ENCODE measurements at regions not wholly inside any gene's neighbourhood (a gene's known extent, or its start where the extent isn't known, plus 50 kb on each side); places are given as distances from the start of the nearest gene placed in this dataset.

GRCh38 chrX:10350981-10351380 lies 194.2 kb downstream of the CLCN4 start:
- H4K20me1 ChIP-seq (ENCODE audit: insufficient read depth) = no peaks in the 10 kb centered on the region
- H3K27ac ChIP-seq (ENCODE audit: low read length) = no peak overlapping the region
- no peak overlapping the region for H2AFZ ChIP-seq (ENCODE audit: low read depth, low read length)
- H3K79me2 ChIP-seq (replicated peaks; ENCODE audit: insufficient read depth, low read length) = no peaks in the 10 kb centered on the region
- H3F3A ChIP-seq (ENCODE audit: insufficient read depth, low read length, poor library complexity, severe bottlenecking) = no peaks in the 10 kb centered on the region
- H3K9me3 ChIP-seq (ENCODE audit: low read length) = no peaks in the 10 kb centered on the region
- H3K4me3 ChIP-seq (ENCODE audit: low read length) = no peak overlapping the region
- TF ChIP-seq EZH2 (IDR thresholded peaks at IDR 0.05; ENCODE audit: borderline replicate concordance, insufficient read depth, low read length, poor library complexity, severe bottlenecking) = no peak
- H3K4me2 ChIP-seq (ENCODE audit: low read length) = no peak overlapping the region
- H3K9me2 ChIP-seq (ENCODE audit: insufficient read depth, low read length) = no peaks in the 10 kb centered on the region
- H3K27me3 ChIP-seq (ENCODE audit: insufficient read depth, low read depth, low read length) = no peaks in the 10 kb centered on the region
- no peaks in the 10 kb centered on the region for H3K36me3 ChIP-seq (ENCODE audit: insufficient read depth, low read length)
- no peak overlapping the region for H3K9ac ChIP-seq (ENCODE audit: low read length)

- Histone ChIP-seq H3K4me3 (ENCODE audit: low read length) (no peak overlapping the region), H2AFZ (ENCODE audit: low read depth, low read length) (no peak overlapping the region), H3K9me2 (ENCODE audit: insufficient read depth, low read length) (no peaks in the 10 kb centered on the region), H3K27ac (ENCODE audit: low read length) (no peak overlapping the region), H3K36me3 (ENCODE audit: insufficient read depth, low read length) (no peaks in the 10 kb centered on the region), H3K4me2 (ENCODE audit: low read length) (no peak overlapping the region), H3F3A (ENCODE audit: insufficient read depth, low read length, poor library complexity, severe bottlenecking) (no peaks in the 10 kb centered on the region), H3K9me3 (ENCODE audit: low read length) (no peaks in the 10 kb centered on the region), H3K27me3 (ENCODE audit: insufficient read depth, low read depth, low read length) (no peaks in the 10 kb centered on the region), H4K20me1 (ENCODE audit: insufficient read depth) (no peaks in the 10 kb centered on the region), H3K9ac (ENCODE audit: low read length) (no peak overlapping the region), H3K79me2 (replicated peaks; ENCODE audit: insufficient read depth, low read length) (no peaks in the 10 kb centered on the region)
- TF ChIP-seq MXI1 (conservative IDR thresholded peaks at IDR 0.05; ENCODE audit: poor library complexity, severe bottlenecking) (no peak), POLR2AphosphoS5 (IDR thresholded peaks at IDR 0.05) (no peak), RAD21 (conservative IDR thresholded peaks at IDR 0.05) (no peak), CTCF (IDR thresholded peaks at IDR 0.05; ENCODE audit: poor library complexity, severe bottlenecking) (no peak), EZH2 (IDR thresholded peaks at IDR 0.05; ENCODE audit: borderline replicate concordance, insufficient read depth, low read length, poor library complexity, severe bottlenecking) (no peak), REST (IDR thresholded peaks at IDR 0.05; ENCODE audit: borderline replicate concordance) (no peak), TAF1 (IDR thresholded peaks at IDR 0.05; ENCODE audit: low read depth) (no peak), SMC3 (conservative IDR thresholded peaks at IDR 0.05; ENCODE audit: poor library complexity) (no peak), EP300 (conservative IDR thresholded peaks at IDR 0.05; ENCODE audit: poor library complexity, severe bottlenecking) (no peak)
Measured at GRCh38 chrX:10352536-10352935, 195.8 kb downstream of the CLCN4 start.

DNA sequence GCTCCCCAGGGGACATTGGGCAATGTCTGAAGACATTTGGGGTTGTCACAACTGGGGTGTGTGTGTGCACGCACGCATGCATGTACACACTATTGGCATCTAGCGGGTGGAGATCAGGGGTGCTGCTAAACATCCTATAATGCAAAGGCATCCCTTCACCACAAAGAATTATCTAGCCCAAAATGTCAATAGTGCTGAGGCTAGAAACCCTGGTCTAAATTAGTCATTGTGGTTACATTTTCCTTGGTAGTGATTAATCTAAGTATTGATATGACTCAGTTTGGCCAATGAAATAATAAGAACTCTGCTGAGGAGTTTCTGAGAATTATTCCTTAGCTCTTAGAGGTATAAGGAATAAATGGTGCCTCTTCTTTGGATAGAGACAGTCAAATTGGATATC lies 200.2 kb downstream of the CLCN4 start:
- H3K4me2 ChIP-seq (ENCODE audit: low read length) = no peak overlapping the region
- H3K4me3 ChIP-seq (ENCODE audit: low read length) = no peak overlapping the region
- no peaks in the 10 kb centered on the region for H3K36me3 ChIP-seq (ENCODE audit: insufficient read depth, low read length)
- H3K27me3 ChIP-seq (ENCODE audit: insufficient read depth, low read depth, low read length) = no peaks in the 10 kb centered on the region
- H3K27ac ChIP-seq (ENCODE audit: low read length) = no peak overlapping the region
- TF ChIP-seq EZH2 (IDR thresholded peaks at IDR 0.05; ENCODE audit: borderline replicate concordance, insufficient read depth, low read length, poor library complexity, severe bottlenecking) = no peak
- no peak for TF ChIP-seq TAF1 (IDR thresholded peaks at IDR 0.05; ENCODE audit: low read depth)
- no peak for TF ChIP-seq POLR2AphosphoS5 (IDR thresholded peaks at IDR 0.05)
- TF ChIP-seq CTCF (IDR thresholded peaks at IDR 0.05; ENCODE audit: poor library complexity, severe bottlenecking) = no peak
- no peak for TF ChIP-seq SMC3 (conservative IDR thresholded peaks at IDR 0.05; ENCODE audit: poor library complexity)
- TF ChIP-seq REST (IDR thresholded peaks at IDR 0.05; ENCODE audit: borderline replicate concordance) = no peak
- no peaks in the 10 kb centered on the region for H3F3A ChIP-seq (ENCODE audit: insufficient read depth, low read length, poor library complexity, severe bottlenecking)
- H3K9me2 ChIP-seq (ENCODE audit: insufficient read depth, low read length) = no peaks in the 10 kb centered on the region
- H3K79me2 ChIP-seq (replicated peaks; ENCODE audit: insufficient read depth, low read length) = no peaks in the 10 kb centered on the region
- no peak overlapping the region for H3K9ac ChIP-seq (ENCODE audit: low read length)
- H2AFZ ChIP-seq (ENCODE audit: low read depth, low read length) = no peak overlapping the region
- no peaks in the 10 kb centered on the region for H3K9me3 ChIP-seq (ENCODE audit: low read length)
- no peaks in the 10 kb centered on the region for H4K20me1 ChIP-seq (ENCODE audit: insufficient read depth)
